ENCODE measurements at regions not wholly inside any gene's neighbourhood (a gene's known extent, or its start where the extent isn't known, plus 50 kb on each side); places are given as distances from the start of the nearest gene placed in this dataset.

DNA sequence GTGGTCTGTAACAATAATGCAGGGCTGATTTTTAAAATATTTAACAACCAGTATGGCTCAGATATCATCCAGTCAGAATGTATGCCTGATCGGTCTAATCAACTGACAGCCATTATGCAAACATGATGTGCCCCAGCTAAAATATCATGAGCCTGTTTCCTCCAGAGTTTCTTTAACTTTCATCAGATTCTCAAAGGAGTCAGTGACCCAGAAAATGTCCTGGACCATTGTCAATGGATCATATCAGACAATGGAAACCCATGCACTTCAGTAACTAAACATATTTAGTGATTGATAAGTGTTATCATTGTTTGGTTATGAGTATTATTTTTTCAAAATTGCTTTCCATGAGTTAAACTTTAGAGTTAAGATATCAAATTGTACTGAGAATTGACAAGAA lies 173.5 kb downstream of the LMBRD1 start:
- no peak for DNase-seq
- intact Hi-C loops (cut with micrococcal nuclease), result no loop called here
- Mint-ChIP-seq H3K4me3 (no peak overlapping the region), H3K9me3 (ENCODE audit: insufficient read depth) (no peaks in the 10 kb centered on the region), H3K27ac (no peak overlapping the region), H3K27me3 (peaks cover 15% of the 10 kb centered on the region), H3K4me1 (no peaks in the 10 kb centered on the region)
- no peak for ATAC-seq (ENCODE audit: low read depth)
- H3K4me3 ChIP-seq (ENCODE audit: control extremely low read depth in 1 of 5, extremely low read depth in 1 of 5, insufficient read depth in 1 of 5, low read depth in 2 of 5, low read length in 4 of 5), result no peak overlapping the region
- WGBS (ENCODE audit: insufficient coverage), result no CpG with 5 or more reads among the region's 1 CpG
- H3K36me3 ChIP-seq (replicated peaks in 1 of 2; ENCODE audit: control extremely low read depth in 1 of 2, control insufficient read depth in 1 of 2, extremely low read depth in 1 of 2, insufficient read depth in 2 of 2, low read length in 1 of 2), result no peaks in the 10 kb centered on the region
- no peak overlapping the region for H3K27ac ChIP-seq (ENCODE audit: low read length in 2 of 2)
- ChIA-PET POLR2A (no interaction called here), CTCF (no interaction called here)
- no peaks in the 10 kb centered on the region for H4K20me1 ChIP-seq (ENCODE audit: control insufficient read depth, insufficient read depth, low read length, poor library complexity, severe bottlenecking)
- H3K4me2 ChIP-seq (replicated peaks; ENCODE audit: low read depth, low read length, poor library complexity, severe bottlenecking), result no peak overlapping the region
- H3K4me1 ChIP-seq (ENCODE audit: control insufficient read depth in 2 of 2, insufficient read depth in 2 of 2, low read length in 2 of 2), result no peaks in the 10 kb centered on the region
- no peaks in the 10 kb centered on the region for H3K79me2 ChIP-seq (ENCODE audit: control insufficient read depth, insufficient read depth, low read length)
- no peaks in the 10 kb centered on the region for H3K27me3 ChIP-seq (replicated peaks in 1 of 4; ENCODE audit: control extremely low read depth in 1 of 4, control insufficient read depth in 3 of 4, insufficient read depth in 4 of 4, low read length in 3 of 4)
- TF ChIP-seq, protein P1, sequence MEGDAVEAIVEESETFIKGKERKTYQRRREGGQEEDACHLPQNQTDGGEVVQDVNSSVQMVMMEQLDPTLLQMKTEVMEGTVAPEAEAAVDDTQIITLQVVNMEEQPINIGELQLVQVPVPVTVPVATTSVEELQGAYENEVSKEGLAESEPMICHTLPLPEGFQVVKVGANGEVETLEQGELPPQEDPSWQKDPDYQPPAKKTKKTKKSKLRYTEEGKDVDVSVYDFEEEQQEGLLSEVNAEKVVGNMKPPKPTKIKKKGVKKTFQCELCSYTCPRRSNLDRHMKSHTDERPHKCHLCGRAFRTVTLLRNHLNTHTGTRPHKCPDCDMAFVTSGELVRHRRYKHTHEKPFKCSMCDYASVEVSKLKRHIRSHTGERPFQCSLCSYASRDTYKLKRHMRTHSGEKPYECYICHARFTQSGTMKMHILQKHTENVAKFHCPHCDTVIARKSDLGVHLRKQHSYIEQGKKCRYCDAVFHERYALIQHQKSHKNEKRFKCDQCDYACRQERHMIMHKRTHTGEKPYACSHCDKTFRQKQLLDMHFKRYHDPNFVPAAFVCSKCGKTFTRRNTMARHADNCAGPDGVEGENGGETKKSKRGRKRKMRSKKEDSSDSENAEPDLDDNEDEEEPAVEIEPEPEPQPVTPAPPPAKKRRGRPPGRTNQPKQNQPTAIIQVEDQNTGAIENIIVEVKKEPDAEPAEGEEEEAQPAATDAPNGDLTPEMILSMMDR (IDR thresholded peaks at IDR 0.05), result no peak
- H3K9me3 ChIP-seq (ENCODE audit: control extremely low read depth in 1 of 3, control insufficient read depth in 2 of 3, insufficient read depth in 1 of 3, low read length in 2 of 3), result no peaks in the 10 kb centered on the region
- no peak overlapping the region for H3K9ac ChIP-seq (ENCODE audit: low read length)
- no peak overlapping the region for H2AFZ ChIP-seq (ENCODE audit: insufficient read depth, low read depth, low read length, poor library complexity, severe bottlenecking)

DNA sequence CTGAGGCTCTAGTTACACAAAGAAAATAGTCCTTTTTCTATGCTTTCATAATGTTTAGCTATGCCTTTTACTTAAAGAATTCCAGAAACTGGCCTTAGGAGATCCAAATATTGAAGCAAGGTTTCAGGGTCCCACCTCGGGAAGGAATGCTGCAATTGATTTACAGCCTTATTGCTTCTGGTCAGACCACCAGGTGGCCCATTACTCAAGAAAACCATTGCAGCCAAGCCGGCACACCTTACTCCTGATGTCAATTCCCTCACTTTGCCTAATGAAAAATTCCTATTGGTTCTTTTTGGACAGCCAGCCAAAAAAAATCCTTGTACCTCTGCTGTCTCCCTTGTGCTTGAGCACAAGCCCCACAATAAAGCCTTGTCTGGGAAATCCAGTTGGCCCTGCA lies 173.9 kb downstream of the LMBRD1 start:
- Histone ChIP-seq H3K36me3 (replicated peaks in 1 of 2; ENCODE audit: control extremely low read depth in 1 of 2, control insufficient read depth in 1 of 2, extremely low read depth in 1 of 2, insufficient read depth in 2 of 2, low read length in 1 of 2) (no peaks in the 10 kb centered on the region), H4K20me1 (ENCODE audit: control insufficient read depth, insufficient read depth, low read length, poor library complexity, severe bottlenecking) (no peaks in the 10 kb centered on the region), H3K4me2 (replicated peaks; ENCODE audit: low read depth, low read length, poor library complexity, severe bottlenecking) (no peak overlapping the region), H3K9ac (ENCODE audit: low read length) (no peak overlapping the region), H3K9me3 (ENCODE audit: control extremely low read depth in 1 of 3, control insufficient read depth in 2 of 3, insufficient read depth in 1 of 3, low read length in 2 of 3) (no peaks in the 10 kb centered on the region), H3K4me3 (ENCODE audit: control extremely low read depth in 1 of 5, extremely low read depth in 1 of 5, insufficient read depth in 1 of 5, low read depth in 2 of 5, low read length in 4 of 5) (no peak overlapping the region), H3K4me1 (ENCODE audit: control insufficient read depth in 2 of 2, insufficient read depth in 2 of 2, low read length in 2 of 2) (no peaks in the 10 kb centered on the region), H3K27ac (ENCODE audit: low read length in 2 of 2) (no peak overlapping the region), H3K27me3 (replicated peaks in 1 of 4; ENCODE audit: control extremely low read depth in 1 of 4, control insufficient read depth in 3 of 4, insufficient read depth in 4 of 4, low read length in 3 of 4) (no peaks in the 10 kb centered on the region), H2AFZ (ENCODE audit: insufficient read depth, low read depth, low read length, poor library complexity, severe bottlenecking) (no peak overlapping the region), H3K79me2 (ENCODE audit: control insufficient read depth, insufficient read depth, low read length) (no peaks in the 10 kb centered on the region)
- Mint-ChIP-seq H3K4me1 (no peaks in the 10 kb centered on the region), H3K27me3 (peaks cover 15% of the 10 kb centered on the region), H3K9me3 (ENCODE audit: insufficient read depth) (no peaks in the 10 kb centered on the region), H3K4me3 (no peak overlapping the region), H3K27ac (no peak overlapping the region)
- no peak for ATAC-seq (ENCODE audit: low read depth)
- intact Hi-C loops (cut with micrococcal nuclease), result no loop called here
- 36% methylated on average over 2 of the region's 2 CpGs for WGBS (ENCODE audit: insufficient coverage)
- TF ChIP-seq, protein P1 (IDR thresholded peaks at IDR 0.05), result no peak
- no peak for TF ChIP-seq EZH2 (IDR thresholded peaks at IDR 0.05; ENCODE audit: borderline replicate concordance, insufficient read depth, low read depth, low read length, poor library complexity, severe bottlenecking)
- DNase-seq, result no peak
- CTCF ChIA-PET, result no interaction called here
- POLR2A ChIA-PET, result no interaction called here

Measured in B cell (primary cell).